ENCODE measurements at regions not wholly inside any gene's neighbourhood (a gene's known extent, or its start where the extent isn't known, plus 50 kb on each side); places are given as distances from the start of the nearest gene placed in this dataset.

- Histone ChIP-seq H3K4ac (ENCODE audit: low read depth, low read length) (no peak overlapping the region), H2BK120ac (ENCODE audit: low read depth, low read length) (no peak overlapping the region), H2AK9ac (replicated peaks; ENCODE audit: low read depth, low read length, poor library complexity) (no peak overlapping the region), H2BK5ac (ENCODE audit: low read depth, low read length, poor library complexity, severe bottlenecking) (no peak overlapping the region), H3K9me1 (ENCODE audit: insufficient read depth, low read length) (no peaks in the 10 kb centered on the region), H3K14ac (replicated peaks; ENCODE audit: low read depth, low read length) (no peak overlapping the region), H2BK20ac (ENCODE audit: low read depth, low read length) (no peak overlapping the region), H3K36me3 (ENCODE audit: control insufficient read depth, insufficient read depth, low read length) (no peaks in the 10 kb centered on the region), H2BK15ac (ENCODE audit: low read depth, low read length) (no peak overlapping the region), H3K56ac (ENCODE audit: extremely low read depth, insufficient read depth, low read length) (no peak overlapping the region), H4K20me1 (ENCODE audit: insufficient read depth, low read length) (no peaks in the 10 kb centered on the region), H3K79me1 (ENCODE audit: low read depth in 1 of 2, low read length in 2 of 2) (no peaks in the 10 kb centered on the region), H3K18ac (ENCODE audit: low read depth, low read length) (no peak overlapping the region), H4K91ac (ENCODE audit: insufficient read depth, low read depth, low read length) (no peak overlapping the region), H2AK5ac (ENCODE audit: low read depth, low read length) (no peak overlapping the region), H2AFZ (replicated peaks; ENCODE audit: low read length, poor library complexity) (peak overlapping the region; percentile 58), H4K5ac (ENCODE audit: low read depth, low read length) (no peak overlapping the region), H3K27me3 (ENCODE audit: control insufficient read depth, insufficient read depth, low read length) (peaks cover 6% of the 10 kb centered on the region; the same call in 1 of the 2 replicates), H3K4me2 (ENCODE audit: low read depth, low read length) (no peak overlapping the region), H3K23ac (ENCODE audit: low read depth, low read length) (no peak overlapping the region), H3K27ac (ENCODE audit: insufficient read depth, low read length) (no peak overlapping the region), H3K4me3 (ENCODE audit: insufficient read depth, low read depth, low read length) (no peak overlapping the region), H4K8ac (ENCODE audit: low read depth in 2 of 2, low read length in 2 of 2) (no peak overlapping the region), H3K4me1 (ENCODE audit: control insufficient read depth, insufficient read depth, low read length) (no peaks in the 10 kb centered on the region), H3K9me3 (ENCODE audit: control insufficient read depth, insufficient read depth, low read length) (no peaks in the 10 kb centered on the region), H3K9ac (ENCODE audit: low read depth, low read length) (no peak overlapping the region)
- BruUV-seq (replicated peaks): no TSS peak
- ATAC-seq (ENCODE audit: low read depth): no peak
- DNase-seq: no peak
- ChIA-PET CTCF (no interaction called here), POLR2A (ENCODE audit: unreplicated experiment) (no interaction called here)
- WGBS, 2 experiments (ENCODE audit: extremely low coverage in 2 of 2, insufficient read length in 1 of 2): no CpG with 5 or more reads among the region's 4 CpGs
- dilution Hi-C loops (cut with HindIII; ENCODE audit: low sequenced_read_pairs, unreplicated experiment) (no loop called here), intact Hi-C loops (cut with micrococcal nuclease) (no loop called here), in situ Hi-C loops (cut with MboI; ENCODE audit: low sequenced_read_pairs) (no loop called here)
- no peak for TF ChIP-seq NFE2L2 (IDR thresholded peaks at IDR 0.05; ENCODE audit: low read depth, low read length)
- no peak for TF ChIP-seq SMC3 (IDR thresholded peaks at IDR 0.05; ENCODE audit: low read depth, low read length)
- no peak for TF ChIP-seq RAD21 (IDR thresholded peaks at IDR 0.05; ENCODE audit: low read length)
- no peak for TF ChIP-seq CTCF (conservative IDR thresholded peaks at IDR 0.05; ENCODE audit: low read depth, low read length)
- TF ChIP-seq, protein P1, sequence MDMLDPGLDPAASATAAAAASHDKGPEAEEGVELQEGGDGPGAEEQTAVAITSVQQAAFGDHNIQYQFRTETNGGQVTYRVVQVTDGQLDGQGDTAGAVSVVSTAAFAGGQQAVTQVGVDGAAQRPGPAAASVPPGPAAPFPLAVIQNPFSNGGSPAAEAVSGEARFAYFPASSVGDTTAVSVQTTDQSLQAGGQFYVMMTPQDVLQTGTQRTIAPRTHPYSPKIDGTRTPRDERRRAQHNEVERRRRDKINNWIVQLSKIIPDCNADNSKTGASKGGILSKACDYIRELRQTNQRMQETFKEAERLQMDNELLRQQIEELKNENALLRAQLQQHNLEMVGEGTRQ (IDR thresholded peaks at IDR 0.05; ENCODE audit: low read depth, low read length): no peak
- TF ChIP-seq FOS (IDR thresholded peaks at IDR 0.05; ENCODE audit: low read depth, low read length): no peak
- TF ChIP-seq CEBPB (IDR thresholded peaks at IDR 0.05; ENCODE audit: low read depth, low read length): no peak
- TF ChIP-seq RFX5 (IDR thresholded peaks at IDR 0.05; ENCODE audit: low read depth, low read length): no peak
- TF ChIP-seq, protein P2, sequence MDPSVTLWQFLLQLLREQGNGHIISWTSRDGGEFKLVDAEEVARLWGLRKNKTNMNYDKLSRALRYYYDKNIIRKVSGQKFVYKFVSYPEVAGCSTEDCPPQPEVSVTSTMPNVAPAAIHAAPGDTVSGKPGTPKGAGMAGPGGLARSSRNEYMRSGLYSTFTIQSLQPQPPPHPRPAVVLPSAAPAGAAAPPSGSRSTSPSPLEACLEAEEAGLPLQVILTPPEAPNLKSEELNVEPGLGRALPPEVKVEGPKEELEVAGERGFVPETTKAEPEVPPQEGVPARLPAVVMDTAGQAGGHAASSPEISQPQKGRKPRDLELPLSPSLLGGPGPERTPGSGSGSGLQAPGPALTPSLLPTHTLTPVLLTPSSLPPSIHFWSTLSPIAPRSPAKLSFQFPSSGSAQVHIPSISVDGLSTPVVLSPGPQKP (IDR thresholded peaks at IDR 0.05; ENCODE audit: borderline replicate concordance, low read depth, low read length): no peak
- TF ChIP-seq MAFK (IDR thresholded peaks at IDR 0.05; ENCODE audit: low read depth, low read length): no peak
- no peak for TF ChIP-seq MXI1 (IDR thresholded peaks at IDR 0.05; ENCODE audit: borderline replicate concordance, low read depth, low read length)
- TF ChIP-seq MAZ (IDR thresholded peaks at IDR 0.05; ENCODE audit: borderline replicate concordance, low read depth, low read length): no peak
- TF ChIP-seq CHD1 (IDR thresholded peaks at IDR 0.05; ENCODE audit: low read depth, low read length): no peak
Observed at GRCh38 chr17:68184816-68185436, 62.9 kb upstream of the AMZ2 start.

Measured in IMR-90 (cell line).